Liver (tissue), 8 donors: ENCODE measurements at regions not wholly inside any gene's neighbourhood (a gene's known extent, or its start where the extent isn't known, plus 50 kb on each side); places are given as distances from the start of the nearest gene placed in this dataset.

Experiments
- DNase-seq: peaks from one replicate; pipeline ENCODE4 v3.0.0-alpha.2; 2017; ENCODE audit warnings: low spot score
- H3K27ac ChIP-seq, 2 donors: one replicate each; pipeline ENCODE4 v1.7.0; 2013; ENCODE audit warnings: inconsistent platforms in 2 of 2, low read length in 2 of 2, control low read depth in 1 of 2, low read depth in 1 of 2, mild to moderate bottlenecking in 1 of 2
- H3K27me3 ChIP-seq, 4 donors: one replicate each; pipeline versions ENCODE4 v1.6.1 to v1.7.0; 2013; ENCODE audit warnings: low read length in 3 of 4, inconsistent platforms in 1 of 4, mild to moderate bottlenecking in 1 of 4, moderate library complexity in 1 of 4; ENCODE audit not compliant: control insufficient read depth in 4 of 4, insufficient read depth in 4 of 4
- H3K36me3 ChIP-seq, 4 donors: one replicate each; pipeline versions ENCODE4 v1.6.1 to v1.7.0; 2013; ENCODE audit warnings: low read length in 3 of 4, mild to moderate bottlenecking in 3 of 4, low read depth in 1 of 4, moderate library complexity in 1 of 4; ENCODE audit not compliant: control insufficient read depth in 4 of 4, insufficient read depth in 3 of 4
- H3K4me1 ChIP-seq, 4 donors: one replicate each; pipeline versions ENCODE4 v1.6.1 to v1.7.0; 2013; ENCODE audit warnings: low read length in 3 of 4, mild to moderate bottlenecking in 3 of 4, moderate library complexity in 1 of 4; ENCODE audit not compliant: control insufficient read depth in 4 of 4, insufficient read depth in 4 of 4
- H3K4me3 ChIP-seq, 3 donors: one replicate each; pipeline versions ENCODE4 v1.6.1 to v1.7.0; 2013; ENCODE audit warnings: low read length in 3 of 3, control low read depth in 1 of 3, low read depth in 1 of 3, mild to moderate bottlenecking in 1 of 3
- H3K9ac ChIP-seq, 2 donors: one replicate each; pipeline ENCODE4 v1.7.0; 2013; ENCODE audit warnings: low read length in 2 of 2, mild to moderate bottlenecking in 2 of 2, moderate library complexity in 2 of 2, control low read depth in 1 of 2, low read depth in 1 of 2
- H3K9me3 ChIP-seq, 4 donors: one replicate each; pipeline versions ENCODE4 v1.6.1 to v1.7.0; 2013; ENCODE audit warnings: low read length in 3 of 4; ENCODE audit not compliant: control insufficient read depth in 4 of 4
- ATF3 ChIP-seq: IDR thresholded peaks from 2 replicates; pipeline ENCODE4 v1.6.1; 2016; ENCODE audit warnings: antibody characterized with exemption
- CTCF ChIP-seq: fragments of 150-350 bp; IDR thresholded peaks from 2 replicates; pipeline ENCODE4 v1.5.1; 2017; ENCODE audit warnings: improper control_type of control experiment, low read depth, low read length; ENCODE audit not compliant: missing input control
- EGR1 ChIP-seq, 2 donors: IDR thresholded peaks; 2 replicates each; pipeline ENCODE4 v1.6.1; 2016 to 2018; ENCODE audit warnings: antibody characterized with exemption in 2 of 2, low read depth in 2 of 2
- FOXA1 ChIP-seq: IDR thresholded peaks from 2 replicates; pipeline ENCODE4 v1.6.1; 2016; ENCODE audit warnings: antibody characterized with exemption
- FOXA2 ChIP-seq: IDR thresholded peaks from 2 replicates; pipeline ENCODE4 v1.6.1; 2016; ENCODE audit warnings: antibody characterized with exemption
- GABPA ChIP-seq, 2 donors: IDR thresholded peaks in 1 of 2; conservative IDR thresholded peaks in 1 of 2; 2 replicates each; pipeline ENCODE4 v1.6.1; 2016; ENCODE audit warnings: antibody characterized with exemption in 2 of 2, mild to moderate bottlenecking in 1 of 2, moderate library complexity in 1 of 2
- HNF4A ChIP-seq, 2 donors: conservative IDR thresholded peaks; 2 replicates each; pipeline ENCODE4 v1.6.1; 2016; ENCODE audit warnings: antibody characterized with exemption in 2 of 2, mild to moderate bottlenecking in 2 of 2
- HNF4G ChIP-seq: IDR thresholded peaks from 2 replicates; pipeline ENCODE4 v1.6.1; 2016; ENCODE audit warnings: antibody characterized with exemption
- JUND ChIP-seq, 2 donors: IDR thresholded peaks; 2 replicates each; pipeline ENCODE4 v1.6.1; 2016; ENCODE audit warnings: antibody characterized with exemption in 2 of 2
- MAX ChIP-seq: IDR thresholded peaks from 2 replicates; pipeline ENCODE4 v1.6.1; 2016; ENCODE audit warnings: antibody characterized with exemption
- NR2F2 ChIP-seq: IDR thresholded peaks from 2 replicates; pipeline ENCODE4 v1.6.1; 2016; ENCODE audit warnings: antibody characterized with exemption
- RAD21 ChIP-seq, 2 donors: IDR thresholded peaks; 2 replicates each; pipeline ENCODE4 v1.6.1; 2016; ENCODE audit warnings: antibody characterized with exemption in 2 of 2, mild to moderate bottlenecking in 2 of 2
- REST ChIP-seq: IDR thresholded peaks from 2 replicates; pipeline ENCODE4 v1.6.1; 2016; ENCODE audit warnings: antibody characterized with exemption, mild to moderate bottlenecking
- RXRA ChIP-seq, 2 donors: IDR thresholded peaks; 2 replicates each; pipeline ENCODE4 v1.6.1; 2017 to 2018; ENCODE audit warnings: antibody characterized with exemption in 2 of 2, mild to moderate bottlenecking in 1 of 2
- SP1 ChIP-seq: IDR thresholded peaks from 2 replicates; pipeline ENCODE4 v1.6.1; 2018; ENCODE audit warnings: antibody characterized with exemption, mild to moderate bottlenecking
- TAF1 ChIP-seq: conservative IDR thresholded peaks from 2 replicates; pipeline ENCODE4 v1.6.1; 2016; ENCODE audit warnings: antibody characterized with exemption, mild to moderate bottlenecking
- YY1 ChIP-seq: IDR thresholded peaks from 2 replicates; pipeline ENCODE4 v1.6.1; 2016; ENCODE audit warnings: antibody characterized with exemption, mild to moderate bottlenecking
- ZBTB33 ChIP-seq: IDR thresholded peaks from 2 replicates; pipeline ENCODE4 v1.6.1; 2016; ENCODE audit warnings: antibody characterized with exemption
- WGBS: extraction: QIAGEN DNeasy Blood & Tissue Kit; methylation state at CpG from one replicate; pipeline ENCODE4 v1.1.7; 2013; 5-methylcytosine and 5-hydroxymethylcytosine counted together
- donor health status: healthy.
- donor health status: healthy.
- donor health status: healthy.
- donor health status: healthy.
- donor health status: healthy.

- no peak overlapping the region for H3K9ac ChIP-seq
- H3K4me3 ChIP-seq = no peak overlapping the region
- H3K27ac ChIP-seq = no peak overlapping the region
- DNase-seq = no peak
- no peaks in the 10 kb centered on the region for H3K36me3 ChIP-seq
- WGBS = 85% methylated on average over 5 of the region's 5 CpGs
- peaks cover 0 to 9% (median 5%) of the 10 kb centered on the region in 4 donors for H3K4me1 ChIP-seq
- TF ChIP-seq CTCF (no peak), FOXA2 (no peak), FOXA1 (no peak), GABPA (IDR thresholded peaks at IDR 0.05 in 1 of 2, conservative IDR thresholded peaks at IDR 0.05 in 1 of 2) (no peak), ZBTB33 (no peak), TAF1 (no peak), YY1 (no peak), SP1 (no peak), RAD21 (IDR thresholded peaks at IDR 0.05) (no peak), NR2F2 (no peak), HNF4A (conservative IDR thresholded peaks at IDR 0.05) (no peak), MAX (no peak), JUND (IDR thresholded peaks at IDR 0.05) (no peak), EGR1 (IDR thresholded peaks at IDR 0.05; ENCODE audit: low read depth in 2 of 2) (no peak), REST (no peak), ATF3 (no peak), HNF4G (no peak)
- no peaks in the 10 kb centered on the region for H3K27me3 ChIP-seq
- no peaks in the 10 kb centered on the region for H3K9me3 ChIP-seq
These were observed 349.2 kb downstream of the BCAT1 start for GRCh38 chr12:24599736-24600135.

GRCh38 chr12:24597580-24597979, 351.3 kb downstream of the BCAT1 start:
- no peaks in the 10 kb centered on the region for H3K9me3 ChIP-seq
- peak; percentile 16 to 34 for TF ChIP-seq RXRA (IDR thresholded peaks at IDR 0.05)
- TF ChIP-seq MAX = no peak
- no peak for TF ChIP-seq HNF4A (conservative IDR thresholded peaks at IDR 0.05)
- TF ChIP-seq FOXA1 = no peak
- TF ChIP-seq NR2F2 = no peak
- TF ChIP-seq FOXA2 = no peak
- peaks cover 0 to 9% (median 5%) of the 10 kb centered on the region in 4 donors for H3K4me1 ChIP-seq
- no peak overlapping the region for H3K9ac ChIP-seq
- WGBS = 33% methylated on average over 3 of the region's 3 CpGs
- no peak overlapping the region for H3K4me3 ChIP-seq
- H3K27me3 ChIP-seq = no peaks in the 10 kb centered on the region
- H3K27ac ChIP-seq = no peak overlapping the region
- H3K36me3 ChIP-seq = no peaks in the 10 kb centered on the region
- DNase-seq = no peak
